Adrenal gland (tissue), 9 donors: ENCODE measurements at regions not wholly inside any gene's neighbourhood (a gene's known extent, or its start where the extent isn't known, plus 50 kb on each side); places are given as distances from the start of the nearest gene placed in this dataset.
A peak's percentile ranks its signal among the peaks of the same experiment; 100 is the strongest.

Experiments used
- DNase-seq, 7 donors: peaks; one replicate each; pipeline ENCODE4 v3.0.0-alpha.2; 2019 to 2020
- H3K27ac ChIP-seq, 5 donors: fragments of 200-600 bp; sonication (generic) in 4 of 5; 1 replicate in 3 of 5; 2 replicates in 2 of 5; pipeline versions ENCODE4 v1.5.1 to v1.8.0; 2016 to 2020; ENCODE audit warnings: mild to moderate bottlenecking in 1 of 5
- H3K27me3 ChIP-seq: fragments of 200-600 bp; 2 replicates; pipeline ENCODE4 v1.8.0; 2021
- H3K36me3 ChIP-seq, 2 donors: fragments of 200-600 bp; replicated peaks in 1 of 2; 1 replicate in 1 of 2; 2 replicates in 1 of 2; pipeline versions ENCODE4 v1.5.1 to v1.8.0; 2018 to 2022
- H3K4me1 ChIP-seq, 2 donors: fragments of 200-600 bp; replicated peaks in 1 of 2; 1 replicate in 1 of 2; 2 replicates in 1 of 2; pipeline versions ENCODE4 v1.5.1 to v1.8.0; 2018 to 2021
- H3K4me3 ChIP-seq, 4 donors: fragments of 200-600 bp; sonication (generic) in 3 of 4; one replicate each; pipeline ENCODE4 v1.5.1; 2016 to 2018
- H3K9me3 ChIP-seq, 3 donors: fragments of 200-600 bp; sonication (generic) in 1 of 3; replicated peaks in 1 of 3; 1 replicate in 2 of 3; 2 replicates in 1 of 3; pipeline versions ENCODE4 v1.5.1 to v1.8.0; 2016 to 2021
- POLR2A ChIP-seq, 2 donors: fragments of 450-650 bp; IDR thresholded peaks; one replicate each; pipeline ENCODE4 v1.6.1; 2017; ENCODE audit warnings: antibody characterized with exemption in 2 of 2, mild to moderate bottlenecking in 2 of 2, moderate library complexity in 1 of 2
- WGBS, 4 donors: extraction: QIAGEN DNeasy Blood & Tissue Kit in 2 of 4; methylation state at CpG; one replicate each; pipeline versions ENCODE4 v1.1.5 to v1.1.7; 2013 to 2017; 5-methylcytosine and 5-hydroxymethylcytosine counted together
- intact Hi-C, 2 donors: fragments of 100-400 bp; cut with DNase I; formaldehyde crosslinking; loops; one replicate each; pipeline versions ENCODE4 v1.14.1 to v1.15.0; 2022 to 2023
- TF ChIP-seq, protein P1 (sequence below), 6 experiments: fragments of 450-650 bp in 4 of 6; fragments of 200-600 bp in 2 of 6; sonication (generic) in 1 of 6; IDR thresholded peaks; 1 replicate in 5 of 6; 2 replicates in 1 of 6; pipeline versions ENCODE4 v1.5.1 to v1.8.0; 2016 to 2021; ENCODE audit warnings: antibody characterized with exemption in 6 of 6, mild to moderate bottlenecking in 2 of 6, moderate library complexity in 1 of 6
- donor health status: healthy with polysubstance abuse.
- donor health status: Bipolar disorder and iron deficiency.
- donor health status: DM: yes; HTN: yes; CAD: no.
- donor health status: DM: no; HTN: no; CAD: no.
- donor health status: DM: no; HTN: no; CAD: no.

DNA sequence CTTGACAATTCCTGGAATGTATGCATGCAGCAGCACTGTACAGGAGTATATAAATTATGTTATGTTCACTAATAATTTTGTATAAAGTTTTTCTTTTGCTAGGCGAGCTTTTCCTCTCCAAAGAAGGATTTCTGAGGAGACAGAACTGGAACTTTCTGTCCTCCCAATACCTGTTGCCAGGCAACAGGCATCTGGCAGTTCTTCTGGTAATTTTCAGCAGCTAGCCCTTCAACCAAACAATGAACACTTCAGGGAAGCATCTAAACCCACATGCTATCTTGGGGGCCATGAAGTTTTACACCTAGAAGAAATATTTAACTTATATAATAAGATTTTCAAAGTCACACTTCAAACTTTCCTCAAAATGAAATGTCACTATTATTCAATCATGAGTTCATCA lies 162.9 kb upstream of the SYT10 start:
- Histone ChIP-seq H3K9me3 (no peaks in the 10 kb centered on the region), H3K27me3 (no peaks in the 10 kb centered on the region), H3K4me1 (no peaks in the 10 kb centered on the region), H3K4me3 (no peak overlapping the region), H3K36me3 (no peaks in the 10 kb centered on the region), H3K27ac (no peak overlapping the region)
- DNase-seq: no peak
- TF ChIP-seq POLR2A (IDR thresholded peaks at IDR 0.05): no peak
- TF ChIP-seq, protein P1, sequence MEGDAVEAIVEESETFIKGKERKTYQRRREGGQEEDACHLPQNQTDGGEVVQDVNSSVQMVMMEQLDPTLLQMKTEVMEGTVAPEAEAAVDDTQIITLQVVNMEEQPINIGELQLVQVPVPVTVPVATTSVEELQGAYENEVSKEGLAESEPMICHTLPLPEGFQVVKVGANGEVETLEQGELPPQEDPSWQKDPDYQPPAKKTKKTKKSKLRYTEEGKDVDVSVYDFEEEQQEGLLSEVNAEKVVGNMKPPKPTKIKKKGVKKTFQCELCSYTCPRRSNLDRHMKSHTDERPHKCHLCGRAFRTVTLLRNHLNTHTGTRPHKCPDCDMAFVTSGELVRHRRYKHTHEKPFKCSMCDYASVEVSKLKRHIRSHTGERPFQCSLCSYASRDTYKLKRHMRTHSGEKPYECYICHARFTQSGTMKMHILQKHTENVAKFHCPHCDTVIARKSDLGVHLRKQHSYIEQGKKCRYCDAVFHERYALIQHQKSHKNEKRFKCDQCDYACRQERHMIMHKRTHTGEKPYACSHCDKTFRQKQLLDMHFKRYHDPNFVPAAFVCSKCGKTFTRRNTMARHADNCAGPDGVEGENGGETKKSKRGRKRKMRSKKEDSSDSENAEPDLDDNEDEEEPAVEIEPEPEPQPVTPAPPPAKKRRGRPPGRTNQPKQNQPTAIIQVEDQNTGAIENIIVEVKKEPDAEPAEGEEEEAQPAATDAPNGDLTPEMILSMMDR (IDR thresholded peaks at IDR 0.05): no peak
- intact Hi-C loops: no loop called here
- 31 to 46% (median 40%) methylated on average over 1 of the region's 1 CpG for WGBS, 4 donors

DNA sequence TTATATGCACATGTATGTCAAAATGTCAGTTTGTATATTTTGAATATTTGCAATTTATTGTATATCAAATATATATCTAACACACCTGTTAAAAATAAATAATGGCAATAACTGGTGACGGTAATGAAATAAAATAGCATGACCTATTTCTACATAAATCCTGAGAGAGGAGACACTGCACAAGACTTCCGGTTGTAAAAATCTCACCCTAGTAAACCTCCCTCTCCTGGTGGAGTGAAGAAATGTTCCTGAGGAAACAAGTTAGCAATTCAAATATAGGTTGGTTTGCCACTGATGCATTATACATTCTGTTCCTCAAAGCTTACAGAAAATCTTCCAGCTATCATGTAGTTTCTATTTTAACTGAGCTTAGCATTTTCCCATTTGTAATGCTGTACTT lies 166.1 kb upstream of the SYT10 start:
- Histone ChIP-seq H3K4me1 (no peaks in the 10 kb centered on the region), H3K27ac (no peak overlapping the region), H3K27me3 (no peaks in the 10 kb centered on the region), H3K9me3 (no peaks in the 10 kb centered on the region), H3K36me3 (no peaks in the 10 kb centered on the region), H3K4me3 (no peak overlapping the region)
- DNase-seq: no peak
- WGBS, 4 donors: 7 to 19% (median 14%) methylated on average over 2 of the region's 2 CpGs
- TF ChIP-seq, protein P1 (IDR thresholded peaks at IDR 0.05): peak; percentile 23 to 48 (median 44)
- no peak for TF ChIP-seq POLR2A (IDR thresholded peaks at IDR 0.05)
- intact Hi-C loops: no loop called here

DNA sequence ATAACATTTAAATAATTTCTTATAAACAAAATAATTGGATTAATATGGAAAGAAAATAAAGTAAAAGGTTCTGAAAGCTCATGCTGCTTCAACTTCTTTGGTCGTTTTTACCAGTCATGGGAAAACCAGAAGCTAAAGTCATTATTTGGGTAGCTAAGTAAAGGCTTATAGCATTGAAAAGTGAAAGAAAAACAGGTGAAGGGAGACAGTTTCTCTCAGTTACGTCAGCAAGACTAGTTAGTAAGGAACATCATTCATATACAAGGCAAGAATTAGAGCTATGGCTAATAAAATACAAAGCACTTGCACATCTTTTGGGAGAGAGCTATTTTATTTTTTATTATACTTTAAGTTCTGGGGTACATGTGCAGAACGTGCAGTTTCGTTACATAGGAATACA lies 170.3 kb upstream of the SYT10 start:
- no peaks in the 10 kb centered on the region for H3K27me3 ChIP-seq
- intact Hi-C loops: no loop called here
- TF ChIP-seq POLR2A (IDR thresholded peaks at IDR 0.05): no peak
- TF ChIP-seq, protein P1 (IDR thresholded peaks at IDR 0.05): no peak

DNA sequence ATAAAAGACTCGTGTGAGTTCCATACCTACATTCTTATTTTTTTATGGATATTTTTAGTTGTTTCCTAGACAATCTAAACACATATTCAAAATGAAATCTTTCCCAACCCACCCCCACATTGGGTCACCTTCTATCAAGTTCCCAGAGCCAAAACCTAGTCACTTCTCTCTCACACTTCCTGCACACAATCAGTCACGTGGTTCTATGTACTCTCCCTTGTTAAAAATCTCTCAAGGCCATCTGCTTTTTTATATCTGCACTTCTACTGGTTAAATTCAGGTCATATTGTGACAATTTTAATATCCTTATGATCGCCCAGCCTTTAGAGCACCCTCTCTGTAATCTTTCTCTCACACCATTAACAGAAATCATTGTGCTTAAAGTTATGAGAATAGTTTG lies 175.0 kb upstream of the SYT10 start:
- 59 to 65% (median 62%) methylated on average over 3 of the region's 3 CpGs for WGBS, 4 donors
- intact Hi-C loops: no loop called here
- DNase-seq: no peak
- Histone ChIP-seq H3K4me3 (no peak overlapping the region), H3K27me3 (no peaks in the 10 kb centered on the region), H3K36me3 (no peaks in the 10 kb centered on the region), H3K27ac (no peak overlapping the region), H3K4me1 (no peaks in the 10 kb centered on the region), H3K9me3 (no peaks in the 10 kb centered on the region)
- TF ChIP-seq, protein P1 (IDR thresholded peaks at IDR 0.05): no peak

More for the DNA sequence above, 170.3 kb upstream of the SYT10 start:
- Histone ChIP-seq H3K36me3 (no peaks in the 10 kb centered on the region), H3K4me3 (no peak overlapping the region), H3K4me1 (no peaks in the 10 kb centered on the region), H3K27ac (no peak overlapping the region), H3K9me3 (no peaks in the 10 kb centered on the region)
- WGBS, 4 donors: 70 to 81% (median 75%) methylated on average over 4 of the region's 4 CpGs
- DNase-seq: no peak
